ENCODE measurements at regions not wholly inside any gene's neighbourhood (a gene's known extent, or its start where the extent isn't known, plus 50 kb on each side); places are given as distances from the start of the nearest gene placed in this dataset.

DNA sequence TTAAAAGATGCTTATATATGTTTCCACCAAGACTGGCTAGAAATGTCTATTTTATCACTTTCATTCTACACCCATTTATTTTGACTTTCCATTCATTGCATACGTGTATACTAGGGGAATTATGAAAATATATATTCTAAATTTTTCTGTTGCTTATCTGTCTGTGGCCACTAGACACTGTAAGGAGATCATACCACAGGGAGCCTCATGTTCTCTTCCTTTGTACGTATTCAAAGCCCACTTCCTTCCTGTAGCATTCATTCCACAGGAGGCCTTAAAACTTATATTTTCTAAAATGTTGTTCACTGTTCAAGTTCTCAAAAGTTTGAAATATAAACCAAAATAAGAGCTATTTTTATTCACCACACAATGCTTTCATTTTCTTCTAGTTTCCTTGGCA lies 1848.9 kb upstream of the TENM3 start:
- TF ChIP-seq, protein P1, sequence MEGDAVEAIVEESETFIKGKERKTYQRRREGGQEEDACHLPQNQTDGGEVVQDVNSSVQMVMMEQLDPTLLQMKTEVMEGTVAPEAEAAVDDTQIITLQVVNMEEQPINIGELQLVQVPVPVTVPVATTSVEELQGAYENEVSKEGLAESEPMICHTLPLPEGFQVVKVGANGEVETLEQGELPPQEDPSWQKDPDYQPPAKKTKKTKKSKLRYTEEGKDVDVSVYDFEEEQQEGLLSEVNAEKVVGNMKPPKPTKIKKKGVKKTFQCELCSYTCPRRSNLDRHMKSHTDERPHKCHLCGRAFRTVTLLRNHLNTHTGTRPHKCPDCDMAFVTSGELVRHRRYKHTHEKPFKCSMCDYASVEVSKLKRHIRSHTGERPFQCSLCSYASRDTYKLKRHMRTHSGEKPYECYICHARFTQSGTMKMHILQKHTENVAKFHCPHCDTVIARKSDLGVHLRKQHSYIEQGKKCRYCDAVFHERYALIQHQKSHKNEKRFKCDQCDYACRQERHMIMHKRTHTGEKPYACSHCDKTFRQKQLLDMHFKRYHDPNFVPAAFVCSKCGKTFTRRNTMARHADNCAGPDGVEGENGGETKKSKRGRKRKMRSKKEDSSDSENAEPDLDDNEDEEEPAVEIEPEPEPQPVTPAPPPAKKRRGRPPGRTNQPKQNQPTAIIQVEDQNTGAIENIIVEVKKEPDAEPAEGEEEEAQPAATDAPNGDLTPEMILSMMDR (IDR thresholded peaks at IDR 0.05 in 4 of 5, conservative IDR thresholded peaks at IDR 0.05 in 1 of 5), result no peak
- TF ChIP-seq POLR2A (IDR thresholded peaks at IDR 0.05), result no peak

Data from gastrocnemius medialis (tissue), 4 donors.